Left lung (tissue), 4 donors: ENCODE measurements at regions not wholly inside any gene's neighbourhood (a gene's known extent, or its start where the extent isn't known, plus 50 kb on each side); places are given as distances from the start of the nearest gene placed in this dataset.

Experiments
- ATAC-seq: fragments of 200-7000 bp; cut with Tn5 transposase; one replicate; pipeline ENCODE4 v1.9.1; 2020; ENCODE audit warnings: moderate library complexity
- DNase-seq, 4 donors: peaks; one replicate each; pipeline ENCODE4 v3.0.0-alpha.2; 2013 to 2020
- H3K27ac ChIP-seq, 2 donors: fragments of 200-600 bp; sonication (generic) in 1 of 2; one replicate each; pipeline versions ENCODE4 v1.5.0 to v1.8.0; 2020 to 2021
- H3K27me3 ChIP-seq, 2 donors: fragments of 200-600 bp; sonication (generic) in 1 of 2; one replicate each; pipeline versions ENCODE4 v1.5.0 to v1.8.0; 2020 to 2021
- H3K36me3 ChIP-seq, 2 donors: fragments of 200-600 bp; sonication (generic) in 1 of 2; one replicate each; pipeline versions ENCODE4 v1.5.0 to v1.8.0; 2020 to 2021
- H3K4me1 ChIP-seq, 2 donors: fragments of 200-600 bp; one replicate each; pipeline ENCODE4 v1.8.0; 2021
- H3K4me3 ChIP-seq, 2 donors: fragments of 200-600 bp; sonication (generic) in 1 of 2; one replicate each; pipeline versions ENCODE4 v1.5.0 to v1.8.0; 2020 to 2021; ENCODE audit warnings: mild to moderate bottlenecking in 1 of 2
- H3K9me3 ChIP-seq, 2 donors: fragments of 200-600 bp; sonication (generic) in 1 of 2; one replicate each; pipeline versions ENCODE4 v1.5.0 to v1.8.0; 2020 to 2021
- intact Hi-C, 2 donors: fragments of 100-400 bp; cut with DNase I; formaldehyde crosslinking; loops; one replicate each; pipeline versions ENCODE4 v1.11.2 to v1.14.2; 2022
- TF ChIP-seq, protein P1 (sequence below), 2 donors: fragments of 200-600 bp; sonication (generic) in 1 of 2; IDR thresholded peaks; one replicate each; pipeline versions ENCODE4 v1.5.0 to v1.8.0; 2021; ENCODE audit warnings: antibody characterized with exemption in 2 of 2
- donor health status: DM: no; HTN: yes; CAD: no.
- donor health status: DM: no; HTN: no; CAD: no.

DNA sequence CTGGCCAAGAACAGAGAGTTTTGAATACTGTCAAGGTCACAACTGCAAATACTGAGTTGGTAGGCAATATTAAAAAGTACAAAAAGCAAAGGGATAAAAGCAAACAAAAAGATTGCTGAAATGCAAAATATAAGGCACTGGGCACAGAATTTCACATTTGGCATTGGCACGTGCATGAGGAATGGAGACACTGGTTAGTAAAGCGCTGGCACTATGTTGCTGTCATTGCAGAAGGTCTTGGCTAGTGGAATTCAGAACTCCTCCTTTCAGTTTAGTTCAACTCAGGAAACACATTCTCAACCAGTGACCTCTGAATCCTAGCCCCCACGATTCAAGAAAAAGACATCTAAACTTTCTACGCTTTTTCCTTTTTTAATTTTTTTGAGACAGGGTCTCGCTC, 111.8 kb upstream of the PSMD7 start:
- intact Hi-C loops: no loop called here
- H3K9me3 ChIP-seq: peaks cover 0 to 9% of the 10 kb centered on the region in 2 donors
- TF ChIP-seq, protein P1, sequence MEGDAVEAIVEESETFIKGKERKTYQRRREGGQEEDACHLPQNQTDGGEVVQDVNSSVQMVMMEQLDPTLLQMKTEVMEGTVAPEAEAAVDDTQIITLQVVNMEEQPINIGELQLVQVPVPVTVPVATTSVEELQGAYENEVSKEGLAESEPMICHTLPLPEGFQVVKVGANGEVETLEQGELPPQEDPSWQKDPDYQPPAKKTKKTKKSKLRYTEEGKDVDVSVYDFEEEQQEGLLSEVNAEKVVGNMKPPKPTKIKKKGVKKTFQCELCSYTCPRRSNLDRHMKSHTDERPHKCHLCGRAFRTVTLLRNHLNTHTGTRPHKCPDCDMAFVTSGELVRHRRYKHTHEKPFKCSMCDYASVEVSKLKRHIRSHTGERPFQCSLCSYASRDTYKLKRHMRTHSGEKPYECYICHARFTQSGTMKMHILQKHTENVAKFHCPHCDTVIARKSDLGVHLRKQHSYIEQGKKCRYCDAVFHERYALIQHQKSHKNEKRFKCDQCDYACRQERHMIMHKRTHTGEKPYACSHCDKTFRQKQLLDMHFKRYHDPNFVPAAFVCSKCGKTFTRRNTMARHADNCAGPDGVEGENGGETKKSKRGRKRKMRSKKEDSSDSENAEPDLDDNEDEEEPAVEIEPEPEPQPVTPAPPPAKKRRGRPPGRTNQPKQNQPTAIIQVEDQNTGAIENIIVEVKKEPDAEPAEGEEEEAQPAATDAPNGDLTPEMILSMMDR (IDR thresholded peaks at IDR 0.05): no peak
- ATAC-seq (no peak), DNase-seq (no peak)
- no peaks in the 10 kb centered on the region for H3K27me3 ChIP-seq
- no peaks in the 10 kb centered on the region for H3K36me3 ChIP-seq
- H3K4me1 ChIP-seq: no peaks in the 10 kb centered on the region
- H3K4me3 ChIP-seq: no peak overlapping the region
- no peak overlapping the region for H3K27ac ChIP-seq

GRCh38 chr16:74183601-74184360, 112.8 kb upstream of the PSMD7 start:
- peaks cover 0 to 9% of the 10 kb centered on the region in 2 donors for H3K9me3 ChIP-seq
- no peaks in the 10 kb centered on the region for H3K36me3 ChIP-seq
- H3K27ac ChIP-seq: no peak overlapping the region
- no peaks in the 10 kb centered on the region for H3K27me3 ChIP-seq
- no peak for ATAC-seq
- TF ChIP-seq, protein P1 (IDR thresholded peaks at IDR 0.05): no peak
- no peak for DNase-seq
- H3K4me1 ChIP-seq: no peaks in the 10 kb centered on the region
- H3K4me3 ChIP-seq: no peak overlapping the region
- intact Hi-C loops: no loop called here

GRCh38 chr16:74169687-74170376, 126.8 kb upstream of the PSMD7 start:
- ATAC-seq (peak; percentile 26), DNase-seq (peak in 2 of 4 donors; percentile 82 to 88)
- H3K36me3 ChIP-seq: no peaks in the 10 kb centered on the region
- H3K27ac ChIP-seq: peak overlapping the region in 1 of 2 donors; percentile 62
- no peaks in the 10 kb centered on the region for H3K27me3 ChIP-seq
- TF ChIP-seq, protein P1 (IDR thresholded peaks at IDR 0.05): no peak
- H3K4me1 ChIP-seq: no peaks in the 10 kb centered on the region
- no peak overlapping the region for H3K4me3 ChIP-seq
- intact Hi-C loops: no loop called here
- H3K9me3 ChIP-seq: no peaks in the 10 kb centered on the region

DNA sequence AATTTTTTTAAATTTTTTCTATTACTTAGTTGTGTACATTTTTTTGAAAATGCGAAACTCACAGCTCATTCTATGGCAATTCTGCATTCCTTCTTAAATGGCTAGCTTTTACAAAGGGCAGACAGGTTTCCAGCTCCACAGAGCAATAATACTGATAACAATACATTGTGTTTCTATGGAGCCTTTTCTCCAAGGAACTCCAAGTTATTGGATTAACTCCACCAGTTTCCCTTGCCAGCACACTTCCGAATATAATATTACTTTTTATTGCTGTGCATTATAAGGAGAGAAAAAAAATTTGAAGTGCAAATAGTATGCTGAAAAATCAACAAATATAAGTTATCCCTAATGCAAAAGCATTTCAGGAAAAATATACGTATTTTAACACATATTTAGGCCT, 127.5 kb upstream of the PSMD7 start:
- TF ChIP-seq, protein P1 (IDR thresholded peaks at IDR 0.05): no peak
- Histone ChIP-seq H3K4me1 (no peaks in the 10 kb centered on the region), H3K27me3 (no peaks in the 10 kb centered on the region), H3K27ac (no peak overlapping the region), H3K9me3 (no peaks in the 10 kb centered on the region), H3K4me3 (no peak overlapping the region), H3K36me3 (no peaks in the 10 kb centered on the region)
- no peak for ATAC-seq
- DNase-seq: peak in 2 of 4 donors; percentile 28 to 61
- intact Hi-C loops: no loop called here

DNA sequence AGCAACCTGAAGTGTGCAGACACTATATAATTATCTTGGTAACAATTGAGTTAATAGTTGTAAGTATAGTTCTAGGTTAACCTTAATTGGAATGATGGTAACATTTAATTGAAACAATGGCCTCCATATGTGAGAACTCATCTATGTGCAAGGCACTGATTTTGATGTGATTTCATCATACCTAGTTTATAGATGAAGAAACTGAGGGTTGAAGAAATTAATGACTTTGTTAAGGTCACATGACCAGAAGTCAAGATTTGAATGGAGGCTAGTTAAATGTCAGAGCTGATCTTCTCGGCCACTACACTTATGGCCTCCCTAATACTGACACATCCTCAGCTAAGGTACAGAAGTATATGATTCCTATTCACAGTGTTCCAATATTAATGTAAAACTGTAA, 128.2 kb upstream of the PSMD7 start:
- Histone ChIP-seq H3K4me3 (no peak overlapping the region), H3K27me3 (no peaks in the 10 kb centered on the region), H3K4me1 (no peaks in the 10 kb centered on the region), H3K9me3 (no peaks in the 10 kb centered on the region), H3K27ac (no peak overlapping the region), H3K36me3 (no peaks in the 10 kb centered on the region)
- no peak for DNase-seq
- TF ChIP-seq, protein P1 (IDR thresholded peaks at IDR 0.05): no peak
- no peak for ATAC-seq
- intact Hi-C loops: no loop called here
